GM12892 (cell line): ENCODE measurements at regions not wholly inside any gene's neighbourhood (a gene's known extent, or its start where the extent isn't known, plus 50 kb on each side); places are given as distances from the start of the nearest gene placed in this dataset.

Experiments
- POLR2A ChIP-seq: IDR thresholded peaks from 2 replicates; pipeline ENCODE4 v1.6.1; 2011; ENCODE audit warnings: low read depth, low read length, control low read depth
- POLR2AphosphoS5 ChIP-seq: IDR thresholded peaks from 2 replicates; pipeline ENCODE4 v1.6.1; 2011; ENCODE audit warnings: low read depth, low read length, control low read depth
- TAF1 ChIP-seq: IDR thresholded peaks from 2 replicates; pipeline ENCODE4 v1.6.1; 2011; ENCODE audit warnings: low read depth, mild to moderate bottlenecking, control low read depth, low read length, borderline replicate concordance

GRCh38 chr20:60762386-60762785 is 489.7 kb upstream of the CDH4 start:
- no peak for TF ChIP-seq POLR2AphosphoS5
- no peak for TF ChIP-seq POLR2A
- TF ChIP-seq TAF1, result no peak
